Right renal cortex interstitium (tissue), 3 donors: ENCODE measurements at regions not wholly inside any gene's neighbourhood (a gene's known extent, or its start where the extent isn't known, plus 50 kb on each side); places are given as distances from the start of the nearest gene placed in this dataset.
"Not testable (repeated sequence)": the region's sequence is repeated elsewhere in the genome, so short reads cannot be mapped to it uniquely, and the experiment has no call there.

Source experiments
- DNase-seq, 3 donors: peaks; one replicate each; pipeline ENCODE4 v3.0.0-alpha.2; 2013; ENCODE audit warnings: low read depth in 3 of 3, low spot score in 2 of 3

- DNase-seq: no peak
These were observed 54.9 kb upstream of the NBPF3 start for GRCh38 chr1:21385022-21385421.

GRCh38 chr1:21384620-21385019 is 55.3 kb upstream of the NBPF3 start:
- no peak for DNase-seq

GRCh38 chr1:21383785-21384401 is 56.0 kb upstream of the NBPF3 start:
- DNase-seq: no peak

DNA sequence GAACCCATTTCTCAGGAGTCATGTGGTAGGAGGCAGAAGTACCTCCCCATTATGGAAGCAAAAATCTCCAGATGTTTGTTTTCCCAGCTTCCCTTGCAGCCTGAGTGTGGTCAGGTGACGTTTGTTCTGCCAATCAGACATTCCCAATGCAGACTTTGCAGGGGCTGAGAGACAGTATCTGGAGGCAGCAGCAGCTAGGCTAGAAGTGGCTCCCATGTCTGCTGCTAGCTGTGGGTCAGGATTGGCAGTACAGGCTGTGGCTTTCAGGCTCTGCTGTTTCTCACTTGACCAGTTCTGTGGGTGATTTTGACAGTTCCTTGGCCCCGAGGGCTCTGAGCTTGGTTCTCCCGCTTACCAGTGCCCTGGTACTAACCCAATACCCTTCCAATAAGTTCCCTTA is 58.6 kb upstream of the NBPF3 start:
- DNase-seq: no peak

GRCh38 chr1:21380147-21380546 is 59.8 kb upstream of the NBPF3 start:
- DNase-seq: not testable (repeated sequence)

DNA sequence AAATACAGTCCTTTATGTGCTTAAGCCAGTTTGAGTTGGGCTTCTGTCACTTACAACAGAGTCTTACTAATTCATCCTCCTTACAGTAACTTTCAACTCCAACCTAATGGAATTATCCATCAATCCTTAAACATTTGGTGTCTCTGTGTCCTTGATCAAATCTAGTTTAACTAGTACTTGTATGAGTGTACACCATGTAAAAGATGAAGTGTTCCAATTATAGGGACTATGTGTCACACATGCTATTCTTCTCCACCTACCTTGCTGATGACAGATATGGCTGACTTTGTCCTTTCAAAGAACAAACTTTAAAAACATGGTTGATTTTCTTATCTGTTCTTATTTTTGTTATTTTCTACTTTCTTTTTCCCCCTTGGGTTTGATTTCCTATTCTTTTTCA is 60.4 kb upstream of the NBPF3 start:
- no peak for DNase-seq

GRCh38 chr1:21378705-21379494 is 61.0 kb upstream of the NBPF3 start:
- no peak for DNase-seq

GRCh38 chr1:21372383-21372782 is 67.6 kb upstream of the NBPF3 start:
- no peak for DNase-seq

- DNase-seq: no peak
These were observed 70.0 kb upstream of the NBPF3 start for GRCh38 chr1:21369905-21370304.

GRCh38 chr1:21368515-21369289 is 71.2 kb upstream of the NBPF3 start:
- DNase-seq: peak in 2 of 3 donors; percentile 55 to 56

- not testable (repeated sequence) for DNase-seq
These were observed 71.9 kb upstream of the NBPF3 start for GRCh38 chr1:21367973-21368514.

GRCh38 chr1:21366288-21366687 is 73.6 kb upstream of the NBPF3 start:
- DNase-seq: no peak

GRCh38 chr1:21365036-21365435 is 74.8 kb upstream of the ECE1 start:
- DNase-seq: no peak

DNA sequence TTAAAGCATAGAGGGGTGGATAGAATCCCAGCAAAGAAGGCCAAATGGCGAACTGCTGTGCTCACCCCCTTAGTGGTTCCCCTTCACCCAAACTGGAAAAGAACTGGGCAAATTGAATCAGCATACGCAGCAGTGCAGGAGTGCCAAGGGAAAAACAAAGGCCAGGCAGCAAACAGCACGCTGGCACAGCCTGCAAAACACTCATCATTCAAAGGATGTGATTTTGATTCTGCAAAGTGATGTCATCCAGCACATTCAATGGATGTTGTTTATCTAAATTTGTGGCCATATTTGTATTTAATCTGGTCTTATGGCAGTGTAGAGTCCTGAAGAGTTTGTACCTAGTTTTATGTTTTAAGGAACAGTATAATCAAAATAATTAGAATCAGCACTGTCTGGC is 71.8 kb upstream of the ECE1 start:
- DNase-seq: no peak

GRCh38 chr1:21361506-21361905 is 71.2 kb upstream of the ECE1 start:
- DNase-seq: no peak

DNA sequence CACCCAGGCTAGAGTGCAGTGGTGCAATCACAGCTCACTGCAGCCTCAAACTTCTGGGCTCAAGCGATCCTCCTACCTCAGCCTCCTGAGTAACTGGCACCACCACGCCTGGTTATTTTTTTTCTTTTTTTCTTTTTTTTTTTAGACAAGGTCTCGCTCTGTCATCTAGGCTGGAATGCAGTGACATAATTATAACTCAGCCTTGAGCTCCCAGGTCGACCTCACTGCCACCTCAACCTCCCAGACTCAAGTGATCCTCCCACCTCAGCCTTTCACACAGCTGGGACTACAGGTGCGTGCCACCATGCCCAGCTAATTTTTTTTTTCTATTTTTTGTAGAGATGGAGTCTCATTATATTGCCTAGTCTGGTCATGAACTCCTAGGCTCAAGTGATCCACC is 66.9 kb upstream of the ECE1 start:
- no peak for DNase-seq

DNA sequence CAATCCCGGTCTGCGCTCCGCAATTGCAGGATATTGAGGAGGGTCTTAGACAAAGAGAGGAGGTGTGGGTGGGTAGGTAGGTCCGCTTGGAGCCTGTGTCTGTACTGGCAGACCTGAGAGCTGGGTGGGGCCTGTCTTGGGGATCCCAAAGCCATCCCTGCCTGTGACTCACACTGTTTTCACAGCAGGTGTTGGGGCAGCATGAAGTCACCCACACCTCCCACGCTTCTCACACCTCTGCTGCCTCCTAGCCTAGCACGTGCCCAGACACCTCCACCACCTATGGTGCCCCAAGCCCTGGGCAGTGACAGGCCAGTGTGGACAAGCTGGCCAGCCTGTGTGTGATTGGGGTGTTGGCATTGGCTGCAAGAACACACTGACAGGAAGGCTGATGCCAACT is 65.7 kb upstream of the ECE1 start:
- DNase-seq: no peak

DNA sequence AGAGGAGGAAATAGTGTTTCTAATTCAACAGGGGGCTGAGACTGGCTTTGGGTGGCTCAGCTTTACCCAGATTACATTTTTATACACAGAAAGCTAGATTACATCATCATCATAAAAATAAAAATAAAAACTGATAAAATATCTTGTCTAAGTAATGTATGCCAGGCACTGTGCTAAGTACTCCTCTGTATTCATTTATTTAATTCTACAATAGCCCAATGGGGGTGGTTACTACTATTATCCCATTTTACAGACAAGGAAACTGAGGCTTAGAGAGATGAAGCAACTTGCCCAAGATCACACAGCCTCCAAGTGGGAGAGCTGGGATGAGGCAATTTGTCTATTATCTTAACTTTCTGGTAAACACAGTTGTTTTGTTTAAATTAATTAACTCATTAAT is 62.3 kb upstream of the ECE1 start:
- DNase-seq: no peak

- no peak for DNase-seq
These were observed 61.6 kb upstream of the ECE1 start for GRCh38 chr1:21351901-21352300.

GRCh38 chr1:21350202-21350885 is 60.1 kb upstream of the ECE1 start:
- no peak for DNase-seq

DNA sequence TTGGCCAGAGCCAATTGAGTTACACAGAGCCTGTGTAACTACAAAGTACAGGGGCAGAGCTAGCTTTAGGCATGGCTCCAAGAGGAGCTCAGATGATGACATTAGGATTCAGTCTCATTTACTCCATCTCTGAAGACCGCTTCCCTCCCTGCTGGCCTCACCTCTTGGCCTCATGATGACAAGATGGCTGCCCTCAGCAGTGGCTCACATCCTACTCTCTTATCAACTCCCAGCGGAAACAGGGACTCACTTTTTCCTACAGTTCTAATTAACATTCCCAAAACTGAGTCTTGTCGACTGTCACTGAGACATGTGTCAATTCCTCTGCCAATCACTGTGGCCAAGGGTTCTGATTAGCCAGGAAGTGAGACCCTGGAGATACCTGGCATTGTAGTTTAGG is 59.4 kb upstream of the ECE1 start:
- no peak for DNase-seq
